ENCODE measurements at regions not wholly inside any gene's neighbourhood (a gene's known extent, or its start where the extent isn't known, plus 50 kb on each side); places are given as distances from the start of the nearest gene placed in this dataset.

GRCh38 chr10:8923096-8923495 lies 868.6 kb downstream of the GATA3 start:
- no peak for TF ChIP-seq CTCF (IDR thresholded peaks at IDR 0.05)
- no peak for TF ChIP-seq POLR2AphosphoS5 (IDR thresholded peaks at IDR 0.05)
- no peak for TF ChIP-seq POLR2A (IDR thresholded peaks at IDR 0.05)
